HCT116 (cell line): ENCODE measurements at regions not wholly inside any gene's neighbourhood (a gene's known extent, or its start where the extent isn't known, plus 50 kb on each side); places are given as distances from the start of the nearest gene placed in this dataset.

ENCODE experiments used
- ATAC-seq: fragments of 200-7000 bp; cut with Tn5 transposase; 2 replicates; pipeline ENCODE4 v1.9.1; 2020; ENCODE audit warnings: mild to moderate bottlenecking, moderate library complexity
- BruUV-seq: library from RNA; stranded (reverse); fragments of 400-500 nt; replicated peaks from 2 replicates; lab custom pipeline; 2021; lab: Mats Ljungman, UMichigan
- CTCF ChIA-PET: fragments of 300-600 bp; sonication (Branson Sonifier 250); formaldehyde crosslinking; loops from one replicate; lab custom pipeline; 2021; ENCODE audit warnings: antibody characterized with exemption; lab: Charles Lee
- POLR2A ChIA-PET: fragments of 300-600, 350-600 bp; sonication (Branson Sonifier 250); formaldehyde crosslinking; loops from one replicate; lab custom pipeline; 2021; ENCODE audit warnings: antibody characterized with exemption; lab: Charles Lee
- RAD21 ChIA-PET, 2 experiments: fragments of 300-600 bp; sonication (Branson Sonifier 250); formaldehyde crosslinking; loops; one replicate each; lab custom pipeline; 2023; ENCODE audit warnings: low total read pairs in 2 of 2; ENCODE audit not compliant: uncharacterized antibody in 2 of 2, unreplicated experiment in 2 of 2, low non-redundant PET in 1 of 2; lab: Charles Lee
- DNase-seq: peaks from one replicate; pipeline ENCODE4 v3.0.0-alpha.2; 2010; ENCODE audit warnings: low read depth, low spot score
- H2AFZ ChIP-seq: fragments of 200-600 bp; shearing (Covaris generic), sonication (generic); 2 replicates; pipeline ENCODE4 v1.6.1; 2017; ENCODE audit warnings: low read depth, mixed run types, mixed read lengths, antibody characterized with exemption, low read length; ENCODE audit not compliant: poor library complexity, severe bottlenecking
- H3K27ac ChIP-seq: 2 replicates; pipeline ENCODE4 v1.5.1; 2012; ENCODE audit warnings: low read depth, low read length
- H3K27me3 ChIP-seq: fragments of 200-600 bp; sonication (generic); 2 replicates; pipeline ENCODE4 v1.6.1; 2016; ENCODE audit warnings: mixed run types, low read length, mixed read lengths; ENCODE audit not compliant: insufficient read depth
- H3K36me3 ChIP-seq, 2 experiments: fragments of 200-500 bp in 1 of 2; fragments of 200-600 bp in 1 of 2; sonication (Bioruptor generic) in 1 of 2; sonication (generic) in 1 of 2; 2 replicates each; pipeline versions ENCODE4 v1.5.1 to v1.6.1; 2014 to 2016; ENCODE audit warnings: low read length in 2 of 2, inconsistent platforms in 1 of 2, mixed read lengths in 1 of 2, mixed run types in 1 of 2; ENCODE audit not compliant: insufficient read depth in 2 of 2, control insufficient read depth in 1 of 2
- H3K4me1 ChIP-seq, 2 experiments: fragments of 200-600 bp in 1 of 2; sonication (generic) in 1 of 2; 2 replicates each; pipeline versions ENCODE4 v1.5.1 to v1.6.1; 2012 to 2017; ENCODE audit warnings: low read length in 2 of 2, inconsistent platforms in 1 of 2, mild to moderate bottlenecking in 1 of 2, mixed read lengths in 1 of 2, mixed run types in 1 of 2, moderate library complexity in 1 of 2; ENCODE audit not compliant: insufficient read depth in 2 of 2, control insufficient read depth in 1 of 2
- H3K4me2 ChIP-seq: fragments of 200-600 bp; sonication (generic); 2 replicates; pipeline ENCODE4 v1.6.1; 2017; ENCODE audit warnings: mixed run types, low read length, mixed read lengths
- H3K4me3 ChIP-seq, 2 experiments: fragments of 200-600 bp in 1 of 2; sonication (generic) in 1 of 2; replicated peaks in 1 of 2; 2 replicates each; pipeline ENCODE4 v1.5.1; 2011 to 2016; ENCODE audit warnings: low read length in 2 of 2, control low read depth in 1 of 2, low read depth in 1 of 2, mild to moderate bottlenecking in 1 of 2, mixed read lengths in 1 of 2, mixed run types in 1 of 2
- H3K79me2 ChIP-seq: fragments of 200-600 bp; sonication (generic); 2 replicates; pipeline ENCODE4 v1.6.1; 2017; ENCODE audit warnings: mild to moderate bottlenecking, mixed run types, low read length, moderate library complexity, mixed read lengths; ENCODE audit not compliant: insufficient read depth
- H3K9ac ChIP-seq: fragments of 200-600 bp; sonication (generic); 2 replicates; pipeline ENCODE4 v1.6.1; 2016; ENCODE audit warnings: low read length, mixed read lengths
- H3K9me2 ChIP-seq: fragments of 200-600 bp; sonication (generic), shearing (Covaris generic); 2 replicates; pipeline ENCODE4 v1.6.1; 2017; ENCODE audit warnings: mixed run types, mild to moderate bottlenecking, moderate library complexity; ENCODE audit not compliant: insufficient read depth
- H3K9me3 ChIP-seq, 2 experiments: fragments of 200-500 bp in 1 of 2; fragments of 200-600 bp in 1 of 2; sonication (Bioruptor generic) in 1 of 2; sonication (generic) in 1 of 2; 2 replicates each; pipeline ENCODE4 v1.6.1; 2014 to 2017; ENCODE audit warnings: low read length in 2 of 2, mixed read lengths in 2 of 2, inconsistent platforms in 1 of 2, low read depth in 1 of 2, mild to moderate bottlenecking in 1 of 2, mixed run types in 1 of 2, moderate library complexity in 1 of 2; ENCODE audit not compliant: control insufficient read depth in 1 of 2, insufficient read depth in 1 of 2
- H4K20me1 ChIP-seq: fragments of 200-600 bp; sonication (generic), shearing (Covaris generic); 2 replicates; pipeline ENCODE4 v1.6.1; 2017; ENCODE audit warnings: mixed run types, mild to moderate bottlenecking, moderate library complexity; ENCODE audit not compliant: insufficient read depth
- ATF3 ChIP-seq: IDR thresholded peaks from 2 replicates; pipeline ENCODE4 v1.6.1; 2012
- EGR1 ChIP-seq: IDR thresholded peaks from 2 replicates; pipeline ENCODE4 v1.6.1; 2012; ENCODE audit warnings: low read depth
- ELF1 ChIP-seq: IDR thresholded peaks from 2 replicates; pipeline ENCODE4 v1.6.1; 2012; ENCODE audit warnings: low read depth, borderline replicate concordance
- POLR2A ChIP-seq: IDR thresholded peaks from 2 replicates; pipeline ENCODE4 v1.7.0; 2011; ENCODE audit warnings: borderline replicate concordance; ENCODE audit not compliant: insufficient read depth, insufficient read length; ENCODE audit errors: extremely low read depth
- REST ChIP-seq: IDR thresholded peaks from 2 replicates; pipeline ENCODE4 v1.6.1; 2012; ENCODE audit warnings: low read depth
- SRF ChIP-seq: IDR thresholded peaks from 2 replicates; pipeline ENCODE4 v1.6.1; 2012; ENCODE audit warnings: low read depth
- ZBTB33 ChIP-seq: IDR thresholded peaks from 2 replicates; pipeline ENCODE4 v1.6.1; 2011; ENCODE audit warnings: mild to moderate bottlenecking, low read length, moderate library complexity; ENCODE audit not compliant: insufficient replicate concordance; ENCODE audit errors: extremely low read depth
- ZFX ChIP-seq: fragments of 450-650 bp; IDR thresholded peaks from 2 replicates; pipeline ENCODE4 v1.6.1; 2017
- intact Hi-C: fragments of 100-400 bp; cut with micrococcal nuclease; formaldehyde crosslinking; loops from 2 replicates; pipeline ENCODE4 v1.10.0; 2022

- ATAC-seq, result no peak
- BruUV-seq, result no TSS peak
- H3K36me3 ChIP-seq, result no peaks in the 10 kb centered on the region
- H3K4me3 ChIP-seq, result no peak overlapping the region
- H3K27ac ChIP-seq, result no peak overlapping the region
- no peak overlapping the region for H3K9ac ChIP-seq
- ChIA-PET POLR2A (no interaction called here), RAD21 (no interaction called here), CTCF (interaction anchor here (1.1 to 1.8 kb wide), 2 partner anchors 142 to 160 kb away, joined by 3 to 4 read pairs; no protein-coding TSS in a partner anchor)
- H3K27me3 ChIP-seq, result peaks cover 9% of the 10 kb centered on the region
- H4K20me1 ChIP-seq, result no peaks in the 10 kb centered on the region
- no peaks in the 10 kb centered on the region for H3K4me1 ChIP-seq
- H3K79me2 ChIP-seq, result no peaks in the 10 kb centered on the region
- H3K9me3 ChIP-seq, result no peaks in the 10 kb centered on the region
- no peak for DNase-seq
- intact Hi-C loops, result no loop called here
- no peak overlapping the region for H2AFZ ChIP-seq
- H3K4me2 ChIP-seq, result no peak overlapping the region
- TF ChIP-seq POLR2A (no peak), ELF1 (no peak), ZFX (no peak), REST (no peak), SRF (no peak), ATF3 (no peak), EGR1 (no peak), ZBTB33 (no peak)
- no peaks in the 10 kb centered on the region for H3K9me2 ChIP-seq
Observed at GRCh38 chr3:71870966-71871512, 86.1 kb upstream of the PROK2 start.
